Fibroblast of the aortic adventitia (primary cell): ENCODE measurements at regions not wholly inside any gene's neighbourhood (a gene's known extent, or its start where the extent isn't known, plus 50 kb on each side); places are given as distances from the start of the nearest gene placed in this dataset.

Experiments
- DNase-seq: peaks from one replicate; pipeline ENCODE4 v3.0.0-alpha.2; 2010; ENCODE audit warnings: low read depth
- H3K4me3 ChIP-seq: 2 replicates; pipeline ENCODE4 v1.5.1; 2011; ENCODE audit warnings: low read depth, mild to moderate bottlenecking, control low read depth, low read length, moderate library complexity
- CTCF ChIP-seq: IDR thresholded peaks from 2 replicates; pipeline ENCODE4 v1.5.1; 2011; ENCODE audit warnings: mild to moderate bottlenecking, low read length, control low read depth, inconsistent platforms; ENCODE audit not compliant: insufficient read depth

DNA sequence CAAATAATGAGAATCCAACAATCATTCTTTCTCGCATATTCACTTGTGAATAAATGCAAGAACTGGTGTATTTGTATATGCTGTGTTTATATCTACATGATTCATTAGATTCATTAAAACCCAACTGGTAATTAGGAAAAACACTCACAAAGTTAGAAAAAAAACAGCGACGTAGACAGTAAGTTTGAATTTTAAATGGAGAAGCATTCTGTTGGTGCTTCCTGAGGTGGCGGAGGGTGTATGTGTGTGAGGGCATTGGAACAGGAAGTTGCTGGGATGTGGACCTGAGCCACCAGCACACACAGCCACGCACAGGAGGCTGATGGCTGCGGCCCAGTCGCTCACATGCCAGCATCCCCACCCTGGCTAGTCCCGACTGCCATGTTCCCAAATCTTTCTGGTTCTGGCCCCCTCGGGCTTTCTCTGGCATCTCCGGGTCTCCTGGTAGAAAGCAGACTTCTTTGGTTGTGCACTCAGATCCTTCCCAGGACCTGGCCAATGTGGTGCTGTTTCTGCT, 121.6 kb upstream of the IRF2BP2 start:
- DNase-seq, result no peak
- H3K4me3 ChIP-seq, result no peak overlapping the region
- no peak for TF ChIP-seq CTCF

GRCh38 chr1:234730770-234731568, 121.0 kb upstream of the IRF2BP2 start:
- peak; percentile 3 for TF ChIP-seq CTCF
- peak; percentile 73 for DNase-seq
- no peak overlapping the region for H3K4me3 ChIP-seq

- TF ChIP-seq CTCF, result no peak
- no peak overlapping the region for H3K4me3 ChIP-seq
- DNase-seq, result no peak
These were observed 120.4 kb upstream of the IRF2BP2 start for GRCh38 chr1:234730475-234730769.

GRCh38 chr1:234729561-234730474, 119.8 kb upstream of the IRF2BP2 start:
- DNase-seq, result peak; percentile 69
- TF ChIP-seq CTCF, result no peak
- H3K4me3 ChIP-seq, result no peak overlapping the region

GRCh38 chr1:234728740-234729139, 118.8 kb upstream of the IRF2BP2 start:
- TF ChIP-seq CTCF, result no peak
- DNase-seq, result no peak
- H3K4me3 ChIP-seq, result no peak overlapping the region

DNA sequence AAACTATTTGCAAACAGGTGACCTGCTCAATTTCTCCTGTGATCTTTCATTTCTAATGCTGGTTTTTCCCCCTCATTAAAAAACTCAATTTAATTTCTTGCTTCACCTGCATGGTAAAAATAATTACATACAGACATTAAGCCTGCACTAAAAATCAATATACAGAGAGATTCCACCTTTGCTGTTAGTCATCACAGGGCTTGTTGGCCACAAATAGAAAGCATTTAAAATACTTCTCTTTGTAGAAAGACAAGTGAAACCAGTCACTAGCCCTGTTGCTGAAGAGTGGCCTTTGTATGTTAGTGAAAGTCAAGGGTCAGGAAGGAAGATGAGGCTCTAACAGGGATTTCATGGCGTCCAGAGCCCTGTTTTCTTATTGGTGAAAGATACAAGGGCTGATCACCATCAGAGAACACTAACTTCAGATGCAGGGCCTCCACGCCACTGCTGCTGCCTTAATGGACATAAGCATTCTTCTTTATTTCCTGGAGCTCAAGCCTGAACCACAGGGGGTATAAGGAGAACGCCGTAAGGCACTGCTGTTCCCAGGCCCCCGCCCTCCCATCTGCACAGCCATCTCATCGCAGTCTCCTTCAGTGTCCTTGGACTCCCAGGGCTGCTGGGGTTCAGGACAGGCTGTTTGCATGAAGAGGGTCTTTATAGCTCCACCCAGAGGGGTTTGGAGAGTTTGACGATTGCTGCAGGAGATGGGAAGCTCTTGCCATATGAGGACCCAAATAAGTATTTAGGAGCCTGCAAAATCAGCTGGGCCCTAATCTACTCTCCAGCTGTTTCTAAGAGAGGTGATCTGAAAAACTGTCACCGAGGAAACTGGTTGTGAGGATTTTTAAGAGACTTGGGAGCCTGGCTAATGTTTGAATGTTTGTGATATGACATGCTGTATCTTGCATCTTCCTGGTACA, 117.3 kb upstream of the IRF2BP2 start:
- H3K4me3 ChIP-seq, result no peak overlapping the region
- no peak for DNase-seq
- no peak for TF ChIP-seq CTCF
